Heart right ventricle (tissue), 16 donors: ENCODE measurements at regions not wholly inside any gene's neighbourhood (a gene's known extent, or its start where the extent isn't known, plus 50 kb on each side); places are given as distances from the start of the nearest gene placed in this dataset.

ENCODE experiments used
- ATAC-seq, 8 donors: fragments of 200-7000 bp; cut with Tn5 transposase; one replicate each; pipeline ENCODE4 v1.9.1; 2020; ENCODE audit warnings: mild to moderate bottlenecking in 8 of 8, moderate library complexity in 8 of 8, moderate number of reproducible peaks in 1 of 8
- DNase-seq, 2 donors: peaks; one replicate each; pipeline ENCODE4 v3.0.0-alpha.2; 2020
- H3K27ac ChIP-seq, 10 donors: fragments of 200-600 bp; sonication (generic) in 2 of 10; one replicate each; pipeline versions ENCODE4 v1.5.0 to v1.8.0; 2020 to 2022; ENCODE audit warnings: mild to moderate bottlenecking in 3 of 10
- H3K27me3 ChIP-seq, 7 donors: fragments of 200-600 bp; one replicate each; pipeline ENCODE4 v1.8.0; 2021 to 2022; ENCODE audit warnings: mild to moderate bottlenecking in 2 of 7
- H3K36me3 ChIP-seq, 9 donors: fragments of 200-600 bp; sonication (generic) in 1 of 9; one replicate each; pipeline versions ENCODE4 v1.5.0 to v1.8.0; 2020 to 2022; ENCODE audit warnings: mild to moderate bottlenecking in 2 of 9
- H3K4me1 ChIP-seq, 9 donors: fragments of 200-600 bp; sonication (generic) in 1 of 9; one replicate each; pipeline versions ENCODE4 v1.5.0 to v1.8.0; 2020 to 2022; ENCODE audit warnings: mild to moderate bottlenecking in 4 of 9
- H3K4me3 ChIP-seq, 10 donors: fragments of 200-600 bp; sonication (generic) in 2 of 10; one replicate each; pipeline versions ENCODE4 v1.5.0 to v1.8.0; 2020 to 2022; ENCODE audit warnings: mild to moderate bottlenecking in 7 of 10, moderate library complexity in 2 of 10
- H3K9me3 ChIP-seq, 11 donors: fragments of 200-600 bp in 10 of 11; sonication (generic) in 2 of 11; one replicate each; pipeline versions ENCODE4 v1.5.0 to v1.8.0; 2013 to 2022; ENCODE audit warnings: mild to moderate bottlenecking in 2 of 11, control low read depth in 1 of 11, moderate library complexity in 1 of 11
- CTCF ChIP-seq, 9 donors: fragments of 200-600 bp; sonication (generic) in 2 of 9; IDR thresholded peaks; one replicate each; pipeline versions ENCODE4 v1.5.0 to v1.8.0; 2021 to 2022; ENCODE audit warnings: antibody characterized with exemption in 9 of 9, mild to moderate bottlenecking in 5 of 9, moderate library complexity in 1 of 9
- WGBS, 2 donors: extraction: QIAGEN DNeasy Blood & Tissue Kit; methylation state at CpG; one replicate each; pipeline ENCODE4 v1.1.7; 2013; ENCODE audit warnings: inconsistent platforms in 1 of 2; 5-methylcytosine and 5-hydroxymethylcytosine counted together
- intact Hi-C, 10 donors: fragments of 100-400 bp; cut with DNase I; formaldehyde crosslinking; loops; one replicate each; pipeline versions ENCODE4 v1.11.1 to v1.14.2; 2022
- donor health status: Arrhythmogenic right ventricular cardiomyopathy.
- donor health status: ischemic (EF 13 %, LVEDD 7.1; RV severe dilation, severe dysfunction).
- donor health status: healthy with polysubstance abuse.
- donor health status: DM: no; HTN: yes; CAD: no.
- donor health status: DM: no; HTN: no; CAD: no.
- donor health status: ischemic (EF 25% LVEDD 6.9; RV normal size, moderate dysfunction).
- donor health status: ischemic (EF 25% LVEDD 5.7; RV mildly dilated, moderate dysfunction).
- donor health status: healthy.
- donor health status: DM: yes; HTN: yes; CAD: no.
- donor health status: Ischemic cardiomyopathy.
- donor health status: ischemic (EF 35%, LVEDD 5.7; RV mildly dilated, moderate dysfunction).
- donor health status: nonischemic (EF 11% LVEDD 7.7; RV severe dilation, severe dysfunction).
- donor health status: DM: yes; HTN: yes; CAD: no.
- donor health status: PGD.
- donor health status: ischemic (EF 29% LVEDD 5.4; RV normal size, mild dysfunction).
- donor health status: nonischemic (EF 23%, LVEDD 6.1; RV moderate dilation, normal function).

DNA sequence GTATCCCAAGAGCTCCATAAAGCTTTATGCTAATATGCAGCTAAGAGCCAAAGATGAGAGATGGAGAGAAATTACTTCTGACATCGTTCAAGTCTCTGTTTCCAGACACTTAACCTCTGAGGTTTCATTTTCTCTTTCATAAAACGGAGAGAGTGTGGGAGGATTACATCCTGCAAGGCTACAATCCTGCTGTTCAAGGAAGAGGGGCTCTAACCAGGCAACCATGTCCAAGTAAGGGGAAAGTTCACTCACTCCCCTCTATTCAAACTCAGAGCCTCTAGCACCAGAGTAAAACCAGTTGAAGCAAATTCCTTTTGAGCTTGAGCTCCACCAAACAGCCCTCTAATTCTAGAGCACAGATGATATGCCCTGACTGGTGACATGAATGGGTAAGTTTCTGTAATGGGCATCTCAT lies 397.4 kb downstream of the NPIPA8 start:
- intact Hi-C loops: no loop called here
- no peaks in the 10 kb centered on the region for H3K4me1 ChIP-seq
- 32 to 42% methylated on average over 2 of the region's 2 CpGs for WGBS, 2 donors
- peaks cover 0 to 4% (median 0%) of the 10 kb centered on the region in 7 donors for H3K27me3 ChIP-seq
- no peaks in the 10 kb centered on the region for H3K9me3 ChIP-seq
- no peak overlapping the region for H3K4me3 ChIP-seq
- H3K27ac ChIP-seq: no peak overlapping the region
- ATAC-seq: no peak
- no peak for DNase-seq
- H3K36me3 ChIP-seq: no peaks in the 10 kb centered on the region
- no peak for TF ChIP-seq CTCF (IDR thresholded peaks at IDR 0.05)

DNA sequence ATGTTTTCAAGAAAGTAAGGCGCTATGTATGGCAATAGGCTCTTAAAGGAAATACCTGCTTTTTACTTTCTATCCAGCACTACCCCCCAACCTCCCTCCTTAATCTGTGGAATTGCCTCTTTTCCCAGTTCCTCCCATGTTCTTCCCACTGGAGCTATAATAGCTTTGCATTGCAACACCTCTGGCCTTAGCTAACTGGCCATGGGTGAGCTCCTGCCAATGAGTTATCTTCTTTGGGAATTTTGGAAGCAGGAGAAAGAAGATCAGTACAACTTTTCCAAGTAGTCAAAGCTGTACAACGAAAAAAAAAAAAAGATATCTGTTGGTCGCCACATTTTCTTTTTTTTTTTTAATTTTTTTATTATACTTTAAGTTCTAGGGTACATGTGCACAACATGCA lies 398.0 kb downstream of the NPIPA8 start:
- ATAC-seq: no peak

GRCh38 chr16:17936766-17937402 lies 399.7 kb downstream of the NPIPA8 start:
- Histone ChIP-seq H3K27ac (no peak overlapping the region), H3K4me3 (no peak overlapping the region), H3K36me3 (no peaks in the 10 kb centered on the region), H3K27me3 (peaks cover 0 to 4% (median 0%) of the 10 kb centered on the region in 7 donors), H3K9me3 (no peaks in the 10 kb centered on the region), H3K4me1 (no peaks in the 10 kb centered on the region)
- DNase-seq (no peak), ATAC-seq (no peak)
- WGBS, 2 donors: 60 to 64% methylated on average over 6 of the region's 6 CpGs
- intact Hi-C loops: no loop called here
- no peak for TF ChIP-seq CTCF (IDR thresholded peaks at IDR 0.05)

More for the DNA sequence above, 398.0 kb downstream of the NPIPA8 start:
- Histone ChIP-seq H3K27me3 (peaks cover 0 to 4% (median 0%) of the 10 kb centered on the region in 7 donors), H3K4me1 (no peaks in the 10 kb centered on the region), H3K9me3 (no peaks in the 10 kb centered on the region), H3K4me3 (no peak overlapping the region), H3K36me3 (no peaks in the 10 kb centered on the region), H3K27ac (no peak overlapping the region)
- DNase-seq: no peak
- 80 to 83% methylated on average over 3 of the region's 3 CpGs for WGBS, 2 donors
- no peak for TF ChIP-seq CTCF (IDR thresholded peaks at IDR 0.05)
- intact Hi-C loops: no loop called here

GRCh38 chr16:17930280-17930679 lies 406.3 kb downstream of the NPIPA8 start:
- ATAC-seq: no peak
- H3K27ac ChIP-seq: no peak overlapping the region
- intact Hi-C loops: no loop called here
- H3K4me3 ChIP-seq: no peak overlapping the region
- no peaks in the 10 kb centered on the region for H3K36me3 ChIP-seq
- no peaks in the 10 kb centered on the region for H3K27me3 ChIP-seq
- H3K4me1 ChIP-seq: no peaks in the 10 kb centered on the region
- DNase-seq: no peak
- peaks cover 0 to 8% (median 0%) of the 10 kb centered on the region in 11 donors for H3K9me3 ChIP-seq
- 53 to 63% methylated on average over 1 of the region's 1 CpG for WGBS, 2 donors
- TF ChIP-seq CTCF (IDR thresholded peaks at IDR 0.05): no peak
